ENCODE measurements at regions not wholly inside any gene's neighbourhood (a gene's known extent, or its start where the extent isn't known, plus 50 kb on each side); places are given as distances from the start of the nearest gene placed in this dataset.

- Mint-ChIP-seq H3K36me3 (ENCODE audit: low read depth) (no peaks in the 10 kb centered on the region), H3K27ac (ENCODE audit: unreplicated experiment) (no peak overlapping the region), H3K27me3 (ENCODE audit: low read depth) (peaks cover 21% of the 10 kb centered on the region), H3K4me1 (ENCODE audit: low read depth) (no peaks in the 10 kb centered on the region), H3K9me3 (ENCODE audit: low read depth) (no peaks in the 10 kb centered on the region), H3K4me3 (ENCODE audit: unreplicated experiment) (no peak overlapping the region)
- TF ChIP-seq CTCF (IDR thresholded peaks at IDR 0.05), result no peak
- DNase-seq (ENCODE audit: low spot score), result no peak
Measured at GRCh38 chr16:56140645-56141044, 50.6 kb upstream of the GNAO1 start.

GRCh38 chr16:56137269-56137668, 54.0 kb upstream of the GNAO1 start:
- Mint-ChIP-seq H3K4me1 (ENCODE audit: low read depth) (no peaks in the 10 kb centered on the region), H3K9me3 (ENCODE audit: low read depth) (no peaks in the 10 kb centered on the region), H3K36me3 (ENCODE audit: low read depth) (no peaks in the 10 kb centered on the region), H3K4me3 (ENCODE audit: unreplicated experiment) (no peak overlapping the region), H3K27me3 (ENCODE audit: low read depth) (peaks cover 17% of the 10 kb centered on the region), H3K27ac (ENCODE audit: unreplicated experiment) (no peak overlapping the region)
- DNase-seq (ENCODE audit: low spot score), result no peak
- no peak for TF ChIP-seq CTCF (IDR thresholded peaks at IDR 0.05)

GRCh38 chr16:56136256-56136655, 55.0 kb upstream of the GNAO1 start:
- no peak overlapping the region for H3K27ac Mint-ChIP-seq (ENCODE audit: unreplicated experiment)
- no peak for DNase-seq (ENCODE audit: low spot score)
- no peak overlapping the region for H3K4me3 Mint-ChIP-seq (ENCODE audit: unreplicated experiment)
- no peak for TF ChIP-seq CTCF (IDR thresholded peaks at IDR 0.05)
- H3K36me3 Mint-ChIP-seq (ENCODE audit: low read depth), result no peaks in the 10 kb centered on the region
- H3K4me1 Mint-ChIP-seq (ENCODE audit: low read depth), result no peaks in the 10 kb centered on the region
- no peaks in the 10 kb centered on the region for H3K9me3 Mint-ChIP-seq (ENCODE audit: low read depth)
- H3K27me3 Mint-ChIP-seq (ENCODE audit: low read depth), result peaks cover 15% of the 10 kb centered on the region

GRCh38 chr16:56134790-56135189, 56.5 kb upstream of the GNAO1 start:
- no peaks in the 10 kb centered on the region for H3K4me1 Mint-ChIP-seq (ENCODE audit: low read depth)
- H3K27me3 Mint-ChIP-seq (ENCODE audit: low read depth), result peaks cover 14% of the 10 kb centered on the region
- TF ChIP-seq CTCF (IDR thresholded peaks at IDR 0.05), result no peak
- no peak for DNase-seq (ENCODE audit: low spot score)
- no peaks in the 10 kb centered on the region for H3K9me3 Mint-ChIP-seq (ENCODE audit: low read depth)
- H3K4me3 Mint-ChIP-seq (ENCODE audit: unreplicated experiment), result no peak overlapping the region
- no peaks in the 10 kb centered on the region for H3K36me3 Mint-ChIP-seq (ENCODE audit: low read depth)
- no peak overlapping the region for H3K27ac Mint-ChIP-seq (ENCODE audit: unreplicated experiment)

GRCh38 chr16:56125922-56126321, 65.4 kb upstream of the GNAO1 start:
- H3K27me3 Mint-ChIP-seq (ENCODE audit: low read depth), result peaks cover 26% of the 10 kb centered on the region

More at GRCh38 chr16:56125922-56126321, 65.4 kb upstream of the GNAO1 start:
- H3K27ac Mint-ChIP-seq (ENCODE audit: unreplicated experiment), result no peak overlapping the region
- H3K36me3 Mint-ChIP-seq (ENCODE audit: low read depth), result no peaks in the 10 kb centered on the region
- H3K4me3 Mint-ChIP-seq (ENCODE audit: unreplicated experiment), result no peak overlapping the region
- no peak for TF ChIP-seq CTCF (IDR thresholded peaks at IDR 0.05)
- no peaks in the 10 kb centered on the region for H3K4me1 Mint-ChIP-seq (ENCODE audit: low read depth)
- H3K9me3 Mint-ChIP-seq (ENCODE audit: low read depth), result no peaks in the 10 kb centered on the region
- DNase-seq (ENCODE audit: low spot score), result no peak

Data from chondrocyte (in vitro differentiated cells).